ENCODE measurements at regions not wholly inside any gene's neighbourhood (a gene's known extent, or its start where the extent isn't known, plus 50 kb on each side); places are given as distances from the start of the nearest gene placed in this dataset.

GRCh38 chr4:157832596-157832995, 340.2 kb downstream of the GASK1B start:
- Histone ChIP-seq H3K79me2 (ENCODE audit: insufficient read depth, low read depth) (no peaks in the 10 kb centered on the region), H3K4me1 (ENCODE audit: low read depth, poor library complexity, severe bottlenecking) (no peaks in the 10 kb centered on the region), H3K27ac (no peak overlapping the region), H3K9ac (no peak overlapping the region), H3K4me3 (IDR thresholded peaks at IDR 0.05; ENCODE audit: insufficient read depth, low read depth, low read length) (no peak overlapping the region), H3K4me2 (no peak overlapping the region), H3K27me3 (ENCODE audit: insufficient read depth, low read depth) (no peaks in the 10 kb centered on the region), H4K20me1 (ENCODE audit: insufficient read depth) (no peaks in the 10 kb centered on the region), H2AFZ (ENCODE audit: low read depth) (no peak overlapping the region), H3K36me3 (ENCODE audit: insufficient read depth) (no peaks in the 10 kb centered on the region)
- no peak for TF ChIP-seq CTCF (conservative IDR thresholded peaks at IDR 0.05; ENCODE audit: low read depth, low read length)

- Histone ChIP-seq H3K4me3 (IDR thresholded peaks at IDR 0.05; ENCODE audit: insufficient read depth, low read depth, low read length) (no peak overlapping the region), H2AFZ (ENCODE audit: low read depth) (no peak overlapping the region), H3K9ac (no peak overlapping the region), H3K27ac (no peak overlapping the region), H3K4me2 (no peak overlapping the region), H3K79me2 (ENCODE audit: insufficient read depth, low read depth) (no peaks in the 10 kb centered on the region), H3K4me1 (ENCODE audit: low read depth, poor library complexity, severe bottlenecking) (no peaks in the 10 kb centered on the region), H3K36me3 (ENCODE audit: insufficient read depth) (no peaks in the 10 kb centered on the region), H3K27me3 (ENCODE audit: insufficient read depth, low read depth) (no peaks in the 10 kb centered on the region), H4K20me1 (ENCODE audit: insufficient read depth) (no peaks in the 10 kb centered on the region)
- no peak for TF ChIP-seq CTCF (conservative IDR thresholded peaks at IDR 0.05; ENCODE audit: low read depth, low read length)
These were observed 348.8 kb downstream of the GASK1B start for GRCh38 chr4:157824021-157824420.

- Histone ChIP-seq H2AFZ (ENCODE audit: low read depth) (no peak overlapping the region), H3K9ac (no peak overlapping the region), H3K27me3 (ENCODE audit: insufficient read depth, low read depth) (no peaks in the 10 kb centered on the region), H3K4me2 (no peak overlapping the region), H3K36me3 (ENCODE audit: insufficient read depth) (no peaks in the 10 kb centered on the region), H4K20me1 (ENCODE audit: insufficient read depth) (no peaks in the 10 kb centered on the region), H3K79me2 (ENCODE audit: insufficient read depth, low read depth) (no peaks in the 10 kb centered on the region), H3K4me1 (ENCODE audit: low read depth, poor library complexity, severe bottlenecking) (no peaks in the 10 kb centered on the region), H3K4me3 (IDR thresholded peaks at IDR 0.05; ENCODE audit: insufficient read depth, low read depth, low read length) (no peak overlapping the region), H3K27ac (no peak overlapping the region)
- no peak for TF ChIP-seq CTCF (conservative IDR thresholded peaks at IDR 0.05; ENCODE audit: low read depth, low read length)
These were observed 351.0 kb downstream of the GASK1B start for GRCh38 chr4:157821814-157822213.

GRCh38 chr4:157819693-157820464, 352.9 kb downstream of the GASK1B start:
- Histone ChIP-seq H3K36me3 (ENCODE audit: insufficient read depth) (no peaks in the 10 kb centered on the region), H3K4me2 (no peak overlapping the region), H3K4me3 (IDR thresholded peaks at IDR 0.05; ENCODE audit: insufficient read depth, low read depth, low read length) (no peak overlapping the region), H3K4me1 (ENCODE audit: low read depth, poor library complexity, severe bottlenecking) (no peaks in the 10 kb centered on the region), H3K27me3 (ENCODE audit: insufficient read depth, low read depth) (no peaks in the 10 kb centered on the region), H4K20me1 (ENCODE audit: insufficient read depth) (no peaks in the 10 kb centered on the region), H2AFZ (ENCODE audit: low read depth) (no peak overlapping the region), H3K27ac (no peak overlapping the region), H3K79me2 (ENCODE audit: insufficient read depth, low read depth) (no peaks in the 10 kb centered on the region), H3K9ac (no peak overlapping the region)
- TF ChIP-seq CTCF (conservative IDR thresholded peaks at IDR 0.05; ENCODE audit: low read depth, low read length), result no peak
